GM19025 (cell line): ENCODE measurements at regions not wholly inside any gene's neighbourhood (a gene's known extent, or its start where the extent isn't known, plus 50 kb on each side); places are given as distances from the start of the nearest gene placed in this dataset.

Source experiments
- ATAC-seq: cut with Tn5 transposase; IDR thresholded peaks from one replicate; pipeline ENCODE4 v1.9.1; 2021; ENCODE audit warnings: mild to moderate bottlenecking, low read depth, moderate library complexity; ENCODE audit not compliant: unreplicated experiment

DNA sequence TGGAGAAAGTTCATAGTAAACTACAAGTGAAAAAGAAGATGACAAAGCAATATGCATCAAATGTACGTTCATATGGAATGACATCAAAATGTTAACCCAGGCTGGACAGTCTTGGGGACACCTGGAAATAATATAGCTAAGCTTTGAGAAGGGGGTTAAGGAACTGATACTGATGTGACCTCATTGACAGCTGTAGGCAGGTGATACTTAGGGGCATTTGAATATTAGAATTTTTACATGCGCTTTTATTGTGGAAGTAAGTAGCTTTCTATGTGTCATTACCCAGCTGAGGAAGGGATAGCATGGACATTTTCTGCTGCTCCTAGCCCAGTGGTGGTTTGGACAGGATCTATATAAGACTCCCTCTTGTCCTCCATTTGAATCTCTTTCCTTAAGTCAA lies 299.7 kb downstream of the CWC27 start:
- ATAC-seq: no peak

DNA sequence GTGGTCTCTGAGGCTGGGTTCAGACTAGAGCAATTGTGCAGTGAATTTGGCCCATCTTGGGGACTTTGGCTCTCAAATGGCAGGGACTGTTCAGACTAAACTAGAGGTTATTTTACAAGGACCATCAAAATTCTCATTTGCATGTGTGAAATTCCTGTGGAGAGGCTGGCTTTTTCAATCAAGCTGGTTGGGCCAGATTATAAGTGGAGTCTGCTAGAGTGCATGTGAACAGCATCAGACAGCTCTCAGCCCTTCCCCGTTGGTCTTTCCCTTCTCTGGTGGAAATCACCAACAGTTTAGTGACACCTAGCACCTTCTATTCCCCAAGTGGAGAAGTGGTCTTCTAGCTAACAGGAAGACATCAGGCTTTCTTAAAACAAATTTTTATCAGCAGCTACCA lies 301.3 kb downstream of the CWC27 start:
- no peak for ATAC-seq

DNA sequence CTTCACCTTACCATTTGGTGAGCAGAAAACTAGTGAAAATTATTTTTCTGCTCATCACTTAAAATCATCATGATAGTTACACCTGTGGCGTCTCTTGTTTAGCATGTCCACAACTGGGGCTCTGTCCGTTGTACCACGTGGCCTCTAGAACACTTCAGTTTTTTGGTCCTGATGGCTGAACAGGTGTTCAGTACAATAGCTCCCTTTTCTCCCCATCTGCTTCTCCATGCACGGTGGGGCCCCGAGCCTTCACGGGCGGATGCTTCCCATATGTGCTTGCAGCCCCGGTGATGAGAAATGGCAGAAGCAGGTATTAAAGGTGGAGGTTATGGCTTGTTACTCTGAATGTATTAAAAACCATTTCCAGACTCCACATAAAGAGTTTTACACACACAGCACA lies 304.1 kb downstream of the CWC27 start:
- no peak for ATAC-seq

DNA sequence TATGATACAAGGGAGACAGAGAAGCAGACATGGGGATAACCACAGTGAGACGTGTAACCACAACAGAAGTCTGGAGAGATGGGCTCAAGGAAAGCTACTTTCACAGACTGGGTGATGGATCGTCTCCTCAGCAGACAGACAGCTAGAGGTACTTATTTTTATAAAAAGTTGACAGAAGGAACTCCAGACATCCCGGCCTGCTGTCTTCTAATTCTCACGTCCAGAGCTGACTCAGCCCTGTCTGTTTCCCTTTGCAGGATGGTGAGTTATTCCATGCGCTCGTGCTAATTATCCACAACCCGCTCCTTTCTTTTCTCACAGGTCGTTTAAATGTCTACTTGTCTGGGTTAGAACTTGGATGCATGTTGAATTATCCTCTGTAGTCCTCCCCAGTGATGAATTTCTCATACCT lies 304.5 kb downstream of the CWC27 start:
- ATAC-seq: no peak

DNA sequence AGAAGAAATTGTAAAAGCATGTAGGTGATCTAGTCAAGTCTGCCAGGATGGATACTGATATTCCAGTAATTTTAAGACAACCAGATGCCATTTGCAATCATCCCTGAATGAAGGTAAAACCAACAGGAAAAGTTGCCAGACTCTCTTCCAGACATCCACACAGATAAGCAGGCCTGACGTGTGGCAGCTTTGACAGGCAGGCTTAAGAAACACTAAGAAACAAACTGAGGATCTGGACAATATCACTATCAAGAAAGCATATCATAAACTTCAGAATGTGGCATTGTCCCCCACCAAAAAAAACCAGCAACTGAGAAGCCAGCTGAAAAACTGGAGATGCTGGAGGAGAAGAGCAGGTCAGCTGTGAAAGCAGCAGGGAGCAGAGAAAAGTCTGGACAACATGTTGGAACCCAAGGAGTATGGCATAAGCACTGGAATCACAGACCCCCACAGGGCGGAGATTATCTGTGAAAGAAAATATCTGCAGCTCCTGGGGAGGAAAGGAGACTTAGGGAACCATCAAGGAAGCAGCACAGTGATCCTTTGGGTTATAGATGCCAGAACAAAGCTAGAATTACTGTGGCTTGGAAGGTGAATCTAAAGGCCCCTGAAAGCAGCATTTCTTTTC lies 307.0 kb downstream of the CWC27 start:
- ATAC-seq: no peak

DNA sequence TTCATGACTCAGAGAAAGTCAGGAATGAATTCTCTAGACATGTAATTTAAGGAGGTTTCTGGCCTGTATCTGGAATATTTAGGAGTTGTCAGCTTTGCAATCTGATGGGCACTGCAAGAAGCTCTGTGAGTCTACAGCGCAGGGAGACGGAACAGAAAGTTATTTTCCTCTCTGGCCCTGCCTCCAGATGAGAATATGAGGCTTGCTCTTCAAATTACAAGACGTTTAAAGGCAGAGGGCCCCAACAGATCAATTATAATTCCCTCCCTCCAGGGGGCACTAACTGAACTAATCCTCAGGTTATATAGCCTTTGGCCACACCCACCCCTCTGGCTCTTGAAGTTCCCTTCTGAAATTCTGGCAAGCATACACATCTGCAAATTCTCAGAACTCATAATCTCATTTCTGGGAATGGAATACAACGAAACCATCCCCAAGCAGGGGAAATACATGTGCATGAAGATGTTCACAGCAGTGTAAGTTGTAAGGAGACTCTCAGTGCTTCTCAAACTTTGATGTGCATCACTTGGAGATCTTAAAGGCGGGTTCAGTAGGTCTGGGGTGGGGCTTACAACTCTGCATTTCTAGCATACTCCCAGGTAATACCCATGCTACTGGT lies 307.6 kb downstream of the CWC27 start:
- peak; percentile 57 for ATAC-seq

DNA sequence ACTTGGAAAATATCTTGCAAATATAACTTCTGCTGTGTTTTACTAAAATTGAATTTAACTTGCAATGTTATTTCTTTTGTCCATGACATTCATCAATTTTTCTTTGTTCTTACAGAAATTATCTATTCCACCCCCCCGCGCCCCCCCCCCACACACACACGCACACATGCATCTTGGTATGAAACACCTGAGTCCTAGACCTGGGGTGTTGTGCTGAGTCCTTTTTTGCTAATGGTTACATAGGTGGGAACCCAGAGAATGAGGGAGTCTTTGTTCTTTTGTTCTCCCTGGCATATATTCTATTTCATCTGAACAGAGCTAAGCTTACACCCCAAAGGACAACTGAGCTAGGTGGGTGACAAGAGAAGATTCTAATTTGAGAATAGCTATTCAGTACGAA lies 308.9 kb downstream of the CWC27 start:
- ATAC-seq: no peak

DNA sequence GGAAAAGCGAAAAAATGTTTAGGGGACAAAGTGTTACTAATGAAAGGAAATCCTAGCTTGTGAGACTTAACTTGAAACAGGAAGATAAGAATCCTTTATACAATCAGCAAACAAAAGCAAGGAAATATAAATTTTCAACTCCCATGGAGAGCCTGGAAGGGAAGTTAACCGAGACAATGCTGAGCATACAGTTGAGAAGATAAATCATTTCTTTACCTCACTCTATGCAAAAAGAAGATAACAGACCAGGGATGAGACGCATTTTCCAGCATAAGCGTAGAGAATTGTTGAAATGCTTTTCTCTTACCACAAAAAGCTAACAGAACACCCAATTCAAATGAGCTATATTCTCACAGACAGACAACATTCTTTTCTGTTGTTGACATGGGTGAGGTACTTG lies 309.6 kb downstream of the CWC27 start:
- no peak for ATAC-seq

DNA sequence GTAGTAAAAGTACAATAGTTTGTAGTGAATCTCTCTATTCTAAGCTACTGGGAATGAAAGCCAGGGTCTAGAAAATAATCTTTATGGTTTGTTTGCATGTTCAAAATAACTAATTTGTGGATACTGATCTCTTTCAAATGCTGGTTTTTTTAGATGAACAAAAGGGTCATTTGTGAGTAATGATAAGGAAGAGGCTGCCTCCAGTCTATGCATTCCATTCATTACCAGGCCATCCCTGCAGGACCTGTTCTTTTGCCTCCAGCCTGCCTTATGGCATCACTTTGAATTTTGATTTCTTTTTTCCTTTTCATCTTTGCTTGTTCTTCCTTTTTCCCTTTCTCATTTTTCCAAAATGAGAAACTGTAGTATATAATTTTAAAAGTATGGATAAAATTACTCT lies 312.3 kb downstream of the CWC27 start:
- ATAC-seq: no peak

DNA sequence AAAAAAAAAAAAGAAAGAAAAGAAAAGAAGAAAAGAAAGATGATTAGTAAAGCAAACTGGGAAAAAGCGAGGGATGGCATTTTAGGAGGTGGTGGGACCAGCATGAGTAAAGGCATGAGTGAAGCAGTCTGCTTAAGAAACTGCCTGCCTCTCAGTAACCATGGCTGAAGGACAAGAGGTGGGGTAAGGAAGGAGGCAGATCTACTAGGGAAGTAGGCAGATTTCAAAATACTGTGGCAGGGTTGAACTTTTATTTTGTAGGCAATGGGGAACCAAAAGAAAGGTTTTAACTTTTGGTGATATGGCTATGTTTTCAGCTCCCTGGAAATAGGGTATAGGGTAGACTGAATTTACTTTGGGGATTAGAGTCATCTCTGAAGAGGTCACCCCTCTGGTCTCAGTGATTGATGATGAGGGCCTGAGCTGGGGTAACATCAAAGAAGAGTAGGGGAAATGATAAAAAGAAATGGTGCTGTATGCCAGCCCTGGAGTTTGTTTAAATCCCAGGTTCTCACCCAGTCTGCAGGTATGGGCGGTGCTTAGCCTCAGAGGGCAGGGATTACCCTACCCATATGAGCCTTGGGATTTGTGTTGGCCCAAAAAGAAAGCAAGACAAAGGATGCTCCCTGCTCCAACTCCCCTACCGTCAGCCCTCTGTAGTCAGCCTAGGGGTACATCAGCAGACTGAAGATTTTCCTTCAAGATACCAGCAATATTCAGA lies 316.2 kb downstream of the CWC27 start:
- ATAC-seq: no peak

DNA sequence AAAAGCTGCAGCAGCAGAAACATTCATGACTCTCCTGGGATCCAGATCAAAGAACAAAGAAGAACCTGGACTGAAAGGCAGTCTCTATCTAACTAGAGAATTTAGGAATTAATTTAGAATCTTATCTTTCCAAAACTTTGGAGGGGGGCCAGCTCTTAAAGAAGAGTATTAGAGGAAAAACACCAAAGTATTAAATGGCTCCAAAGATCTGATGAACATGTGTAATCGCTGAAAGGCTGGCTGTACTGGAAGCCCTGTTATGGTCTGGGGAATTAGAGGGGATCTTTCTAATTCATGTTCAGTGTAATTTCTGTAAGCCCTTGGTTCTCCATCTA lies 316.8 kb downstream of the CWC27 start:
- ATAC-seq: no peak

DNA sequence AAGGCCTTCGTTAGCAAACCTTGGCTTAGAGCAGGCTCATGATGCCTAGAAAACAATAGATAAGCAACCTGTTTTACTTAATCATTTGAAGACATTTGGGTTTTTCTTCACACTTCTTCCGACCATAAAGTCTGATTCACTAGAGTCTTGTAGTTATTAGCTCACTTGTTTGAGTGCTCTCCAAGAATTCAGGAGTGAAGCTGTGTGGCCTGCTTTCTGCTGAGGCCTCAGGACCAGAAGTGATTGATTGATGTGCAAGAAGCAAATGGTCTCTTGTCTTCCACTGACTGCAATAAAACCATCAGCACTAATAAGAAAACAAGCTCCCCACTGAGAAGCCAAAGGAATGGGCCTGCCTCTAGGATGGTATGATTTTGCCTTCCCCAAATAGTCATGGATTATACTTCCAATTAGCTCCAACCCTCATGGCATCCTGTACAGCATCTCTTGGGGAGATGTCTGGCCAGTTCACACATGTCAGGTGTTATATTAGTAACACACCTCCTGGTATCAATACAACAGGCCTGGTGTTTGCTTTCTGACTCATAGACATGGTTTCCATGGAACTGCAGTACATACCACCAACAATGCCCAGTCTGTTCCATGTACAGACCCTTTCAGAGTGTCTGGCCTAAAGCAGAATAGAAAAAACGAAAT lies 317.6 kb downstream of the CWC27 start:
- ATAC-seq: no peak

DNA sequence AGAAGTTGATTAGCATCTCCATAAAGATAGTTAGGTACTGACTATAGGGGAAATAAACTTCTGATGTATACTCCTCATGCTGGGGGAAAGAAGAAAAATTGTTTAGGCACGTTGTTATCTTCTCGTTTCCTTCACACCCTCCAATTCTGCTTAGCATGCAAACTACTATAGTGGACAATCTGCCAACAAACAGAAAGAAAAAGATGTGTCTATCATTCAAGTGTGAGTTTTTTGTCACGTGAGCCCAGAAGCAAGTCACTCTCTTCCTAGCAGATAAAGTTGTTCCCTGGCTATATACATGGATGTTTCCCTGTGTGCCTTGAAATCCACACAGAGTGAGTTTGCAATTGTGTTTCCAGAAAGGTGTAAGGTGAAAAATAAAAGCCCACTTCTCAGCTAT lies 318.4 kb downstream of the CWC27 start:
- ATAC-seq: no peak

DNA sequence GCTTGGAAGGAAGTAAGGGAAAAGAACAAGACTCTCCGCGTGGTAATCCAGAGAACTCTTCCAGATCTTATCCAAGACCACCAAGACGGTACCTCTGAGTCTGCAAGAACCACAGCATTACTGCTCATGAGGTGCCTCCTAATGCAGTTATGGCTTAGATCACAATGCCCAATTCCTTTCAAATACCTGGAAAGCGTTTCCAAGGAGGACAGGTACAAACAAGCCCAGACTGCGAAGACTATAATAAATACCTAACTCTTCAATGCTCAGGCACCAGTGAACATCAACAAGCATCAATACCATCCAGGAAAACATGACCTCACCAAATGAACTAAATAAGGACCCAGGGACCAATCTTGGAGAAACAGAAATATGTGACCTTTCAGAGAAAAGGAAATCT lies 325.5 kb downstream of the CWC27 start:
- no peak for ATAC-seq

DNA sequence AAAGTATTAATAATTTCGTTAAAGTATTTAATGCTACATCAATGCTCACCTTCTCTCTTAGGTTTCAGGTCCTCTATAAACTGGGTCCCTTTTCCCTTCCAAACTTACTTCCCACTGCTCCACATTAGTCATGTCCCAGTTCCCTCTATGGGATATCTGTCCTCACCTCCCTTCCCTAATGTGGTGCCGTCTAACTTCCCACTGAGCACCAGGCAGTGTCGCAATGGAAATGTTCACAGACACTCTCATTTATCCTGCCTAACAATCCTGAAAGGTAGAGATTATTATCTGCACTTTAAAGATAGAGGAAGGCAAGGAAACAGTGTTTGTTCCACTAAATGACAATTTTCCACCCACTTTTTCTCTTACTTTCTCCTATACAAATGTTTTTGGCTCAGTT lies 329.7 kb downstream of the CWC27 start:
- no peak for ATAC-seq
